Esophagus muscularis mucosa (tissue), 4 donors: ENCODE measurements at regions not wholly inside any gene's neighbourhood (a gene's known extent, or its start where the extent isn't known, plus 50 kb on each side); places are given as distances from the start of the nearest gene placed in this dataset.

Source experiments
- DNase-seq: peaks from one replicate; pipeline ENCODE4 v3.0.0-alpha.2; 2017; ENCODE audit errors: extremely low spot score
- H3K27ac ChIP-seq, 4 donors: fragments of 200-600 bp; sonication (generic); replicated peaks in 1 of 4; 1 replicate in 3 of 4; 2 replicates in 1 of 4; pipeline ENCODE4 v1.5.1; 2016 to 2019; ENCODE audit warnings: mild to moderate bottlenecking in 1 of 4
- H3K27me3 ChIP-seq, 4 donors: fragments of 200-600 bp; sonication (generic); one replicate each; pipeline versions ENCODE4 v1.5.1 to v1.6.0; 2016 to 2019
- H3K36me3 ChIP-seq, 4 donors: fragments of 200-600 bp; sonication (generic); one replicate each; pipeline ENCODE4 v1.5.1; 2016 to 2019
- H3K4me1 ChIP-seq, 4 donors: fragments of 200-600 bp; sonication (generic); one replicate each; pipeline ENCODE4 v1.5.1; 2016 to 2019
- H3K4me3 ChIP-seq, 4 donors: fragments of 200-600 bp; sonication (generic); 1 replicate in 2 of 4; 2 replicates in 2 of 4; pipeline ENCODE4 v1.5.1; 2016 to 2019; ENCODE audit warnings: mild to moderate bottlenecking in 4 of 4, moderate library complexity in 1 of 4
- H3K9me3 ChIP-seq, 4 donors: fragments of 200-600 bp; sonication (generic); 1 replicate in 3 of 4; 2 replicates in 1 of 4; pipeline ENCODE4 v1.5.1; 2016 to 2019
- CTCF ChIP-seq, 3 experiments: fragments of 200-600 bp in 2 of 3; fragments of 450-650 bp in 1 of 3; sonication (generic) in 2 of 3; IDR thresholded peaks; one replicate each; pipeline ENCODE4 v1.5.1; 2017 to 2019; ENCODE audit warnings: antibody characterized with exemption in 3 of 3, mild to moderate bottlenecking in 2 of 3, moderate library complexity in 1 of 3
- EP300 ChIP-seq: sonication (generic); formaldehyde crosslinking; IDR thresholded peaks from one replicate; pipeline ENCODE4 v1.6.1; 2017; ENCODE audit warnings: antibody characterized with exemption
- POLR2A ChIP-seq: fragments of 450-650 bp; IDR thresholded peaks from one replicate; pipeline ENCODE4 v1.6.1; 2017; ENCODE audit warnings: antibody characterized with exemption, moderate library complexity, mild to moderate bottlenecking, low read depth
- POLR2AphosphoS5 ChIP-seq, 2 donors: sonication (generic); formaldehyde crosslinking; IDR thresholded peaks; one replicate each; pipeline ENCODE4 v1.6.1; 2017; ENCODE audit warnings: antibody characterized with exemption in 2 of 2
- WGBS: methylation state at CpG from one replicate; pipeline ENCODE4 v1.1.5; 2018; 5-methylcytosine and 5-hydroxymethylcytosine counted together
- intact Hi-C: fragments of 100-400 bp; cut with DNase I; formaldehyde crosslinking; loops from one replicate; pipeline ENCODE4 v1.15.1; 2023

GRCh38 chr1:65687428-65688214, 105.1 kb upstream of the PDE4B start:
- Histone ChIP-seq H3K27ac (no peak overlapping the region), H3K27me3 (no peaks in the 10 kb centered on the region), H3K9me3 (no peaks in the 10 kb centered on the region), H3K36me3 (no peaks in the 10 kb centered on the region), H3K4me1 (peaks cover 10 to 22% (median 18%) of the 10 kb centered on the region in 4 donors), H3K4me3 (no peak overlapping the region)
- TF ChIP-seq EP300 (no peak), POLR2AphosphoS5 (IDR thresholded peaks at IDR 0.05) (no peak), POLR2A (no peak), CTCF (IDR thresholded peaks at IDR 0.05) (peak; percentile 93 to 96 (median 96))
- peak; percentile 94 for DNase-seq
- intact Hi-C loops, result loop anchor here (5.0 kb wide), 2 partner anchors 255 to 450 kb away; no protein-coding TSS in a partner anchor
- 21% methylated on average over 8 of the region's 8 CpGs for WGBS

- no peaks in the 10 kb centered on the region for H3K36me3 ChIP-seq
- H3K9me3 ChIP-seq, result no peaks in the 10 kb centered on the region
- WGBS, result 82% methylated on average over 4 of the region's 4 CpGs
- no peak overlapping the region for H3K27ac ChIP-seq
- DNase-seq, result no peak
- intact Hi-C loops, result loop anchor here (5.0 kb wide), 2 partner anchors 256 to 451 kb away; no protein-coding TSS in a partner anchor
- no peaks in the 10 kb centered on the region for H3K27me3 ChIP-seq
- TF ChIP-seq EP300 (no peak), POLR2A (no peak), CTCF (IDR thresholded peaks at IDR 0.05) (no peak), POLR2AphosphoS5 (IDR thresholded peaks at IDR 0.05) (no peak)
- H3K4me3 ChIP-seq, result no peak overlapping the region
- peaks cover 10 to 22% (median 18%) of the 10 kb centered on the region in 4 donors for H3K4me1 ChIP-seq
These were observed 104.5 kb upstream of the PDE4B start for GRCh38 chr1:65688215-65688566.

GRCh38 chr1:65688848-65689247, 103.8 kb upstream of the PDE4B start:
- TF ChIP-seq EP300 (no peak), POLR2AphosphoS5 (IDR thresholded peaks at IDR 0.05) (no peak), POLR2A (no peak), CTCF (IDR thresholded peaks at IDR 0.05) (no peak)
- intact Hi-C loops, result loop anchor here (5.0 kb wide), 2 partner anchors 257 to 452 kb away; no protein-coding TSS in a partner anchor
- WGBS, result 82% methylated on average over 3 of the region's 3 CpGs
- H3K4me3 ChIP-seq, result no peak overlapping the region
- H3K27ac ChIP-seq, result no peak overlapping the region
- DNase-seq, result no peak
- peaks cover 10 to 22% (median 18%) of the 10 kb centered on the region in 4 donors for H3K4me1 ChIP-seq
- H3K36me3 ChIP-seq, result no peaks in the 10 kb centered on the region
- H3K9me3 ChIP-seq, result no peaks in the 10 kb centered on the region
- H3K27me3 ChIP-seq, result no peaks in the 10 kb centered on the region

GRCh38 chr1:65691152-65691900, 101.4 kb upstream of the PDE4B start:
- DNase-seq, result no peak
- H3K4me3 ChIP-seq, result no peak overlapping the region
- H3K9me3 ChIP-seq, result no peaks in the 10 kb centered on the region
- H3K27me3 ChIP-seq, result no peaks in the 10 kb centered on the region
- intact Hi-C loops, result no loop called here
- WGBS, result 53% methylated on average over 6 of the region's 6 CpGs
- H3K36me3 ChIP-seq, result no peaks in the 10 kb centered on the region
- TF ChIP-seq POLR2AphosphoS5 (IDR thresholded peaks at IDR 0.05) (no peak), POLR2A (no peak), CTCF (IDR thresholded peaks at IDR 0.05) (no peak), EP300 (no peak)
- no peak overlapping the region for H3K27ac ChIP-seq
- peaks cover 10 to 22% (median 18%) of the 10 kb centered on the region in 4 donors for H3K4me1 ChIP-seq
